Erythroblast (primary cell): ENCODE measurements at regions not wholly inside any gene's neighbourhood (a gene's known extent, or its start where the extent isn't known, plus 50 kb on each side); places are given as distances from the start of the nearest gene placed in this dataset.
A peak's percentile ranks its signal among the peaks of the same experiment; 100 is the strongest.

Experiments
- DNase-seq, 2 experiments: peaks; one replicate each; lab custom pipeline; 2025; lab: John Stamatoyannopoulos, UW
- GATA1 ChIP-seq: IDR thresholded peaks from 2 replicates; pipeline ENCODE4 v1.6.1; 2011; ENCODE audit warnings: low read depth, mild to moderate bottlenecking, control low read depth, low read length, moderate library complexity
- POLR2A ChIP-seq: IDR thresholded peaks from 2 replicates; pipeline ENCODE4 v1.6.1; 2011; ENCODE audit warnings: mild to moderate bottlenecking, low read length

GRCh38 chr2:160952464-160953254 lies 207.6 kb upstream of the TANK start:
- TF ChIP-seq POLR2A (no peak), GATA1 (no peak)
- DNase-seq, result no peak

- no peak for DNase-seq
- TF ChIP-seq POLR2A, result no peak
- no peak for TF ChIP-seq GATA1
Measured at GRCh38 chr2:160955578-160955977, 204.7 kb upstream of the TANK start.

- DNase-seq, result no peak
Measured at GRCh38 chr2:160956243-160956802, 203.9 kb upstream of the TANK start.

GRCh38 chr2:160963957-160964356 lies 196.3 kb upstream of the TANK start:
- TF ChIP-seq GATA1, result no peak
- no peak for TF ChIP-seq POLR2A
- no peak for DNase-seq

More at GRCh38 chr2:160956243-160956802, 203.9 kb upstream of the TANK start:
- no peak for TF ChIP-seq POLR2A

GRCh38 chr2:160967523-160967922 lies 192.7 kb upstream of the TANK start:
- TF ChIP-seq GATA1, result no peak
- no peak for TF ChIP-seq POLR2A
- no peak for DNase-seq

GRCh38 chr2:160968183-160968582 lies 192.0 kb upstream of the TANK start:
- TF ChIP-seq GATA1, result no peak
- no peak for TF ChIP-seq POLR2A
- no peak for DNase-seq

- TF ChIP-seq GATA1 (no peak), POLR2A (no peak)
- peak in 1 of 2 experiments; percentile 3 for DNase-seq
Measured at GRCh38 chr2:160970052-160970965, 189.9 kb upstream of the TANK start.

- no peak for DNase-seq
Measured at GRCh38 chr2:160973991-160974390, 186.2 kb upstream of the TANK start.

GRCh38 chr2:160974803-160975202 lies 185.4 kb upstream of the TANK start:
- TF ChIP-seq GATA1, result no peak
- no peak for TF ChIP-seq POLR2A
- DNase-seq, result no peak

More at GRCh38 chr2:160973991-160974390, 186.2 kb upstream of the TANK start:
- no peak for TF ChIP-seq GATA1
- no peak for TF ChIP-seq POLR2A

- TF ChIP-seq GATA1, result no peak
- no peak for DNase-seq
Measured at GRCh38 chr2:160976797-160977196, 183.4 kb upstream of the TANK start.

- TF ChIP-seq POLR2A (no peak), GATA1 (no peak)
- DNase-seq, result no peak
Measured at GRCh38 chr2:160977376-160977775, 182.9 kb upstream of the TANK start.

GRCh38 chr2:160977854-160978253 lies 182.4 kb upstream of the TANK start:
- TF ChIP-seq GATA1, result no peak
- no peak for TF ChIP-seq POLR2A
- no peak for DNase-seq

- DNase-seq, result no peak
- TF ChIP-seq GATA1, result no peak
Measured at GRCh38 chr2:160984426-160985077, 175.7 kb upstream of the TANK start.
